Right atrium auricular region (tissue), 2 donors: ENCODE measurements at regions not wholly inside any gene's neighbourhood (a gene's known extent, or its start where the extent isn't known, plus 50 kb on each side); places are given as distances from the start of the nearest gene placed in this dataset.

Experiments
- DNase-seq: peaks from one replicate; pipeline ENCODE4 v3.0.0-alpha.2; 2019; ENCODE audit warnings: low spot score
- H3K27ac ChIP-seq, 2 donors: fragments of 200-600 bp; sonication (generic); 1 replicate in 1 of 2; 2 replicates in 1 of 2; pipeline ENCODE4 v1.5.1; 2016 to 2019
- H3K27me3 ChIP-seq, 2 donors: fragments of 200-600 bp; sonication (generic); one replicate each; pipeline versions ENCODE4 v1.5.1 to v1.6.0; 2017 to 2019
- H3K36me3 ChIP-seq: fragments of 200-600 bp; sonication (generic); one replicate; pipeline ENCODE4 v1.5.1; 2016
- H3K4me1 ChIP-seq, 2 donors: fragments of 200-600 bp; sonication (generic); one replicate each; pipeline versions ENCODE4 v1.5.1 to v1.6.0; 2017 to 2019
- H3K4me3 ChIP-seq, 2 donors: fragments of 200-600 bp; sonication (generic); 1 replicate in 1 of 2; 2 replicates in 1 of 2; pipeline ENCODE4 v1.5.1; 2017 to 2019; ENCODE audit warnings: mild to moderate bottlenecking in 1 of 2, moderate library complexity in 1 of 2
- H3K9me3 ChIP-seq, 2 donors: fragments of 200-600 bp; sonication (generic); one replicate each; pipeline ENCODE4 v1.5.1; 2019
- TF ChIP-seq, protein P1 (sequence below), 2 donors: fragments of 200-600 bp; sonication (generic); IDR thresholded peaks; one replicate each; pipeline ENCODE4 v1.5.1; 2019; ENCODE audit warnings: antibody characterized with exemption in 2 of 2

DNA sequence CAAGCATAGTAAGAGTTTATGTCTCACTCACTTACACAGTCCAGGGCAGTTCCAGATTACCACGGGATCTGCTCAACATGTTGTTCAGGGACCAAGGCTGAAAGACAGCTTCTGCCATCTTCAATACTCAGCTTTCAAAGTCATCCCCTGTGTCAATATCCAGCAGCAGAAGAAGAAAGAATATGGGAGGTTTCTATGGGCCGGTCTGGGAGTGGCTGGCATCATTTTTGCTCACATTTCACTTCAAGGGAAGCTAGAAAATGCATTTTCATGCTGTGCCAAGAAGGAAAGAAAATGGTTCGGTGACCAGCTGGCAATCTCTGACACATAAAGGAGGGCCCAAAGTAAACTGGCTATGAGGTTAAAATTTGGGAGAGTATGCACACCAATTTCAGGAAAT is 211.5 kb upstream of the KLF3 start:
- Histone ChIP-seq H3K36me3 (no peaks in the 10 kb centered on the region), H3K27me3 (no peaks in the 10 kb centered on the region), H3K4me3 (no peak overlapping the region), H3K9me3 (no peaks in the 10 kb centered on the region), H3K4me1 (no peaks in the 10 kb centered on the region), H3K27ac (no peak overlapping the region)
- TF ChIP-seq, protein P1, sequence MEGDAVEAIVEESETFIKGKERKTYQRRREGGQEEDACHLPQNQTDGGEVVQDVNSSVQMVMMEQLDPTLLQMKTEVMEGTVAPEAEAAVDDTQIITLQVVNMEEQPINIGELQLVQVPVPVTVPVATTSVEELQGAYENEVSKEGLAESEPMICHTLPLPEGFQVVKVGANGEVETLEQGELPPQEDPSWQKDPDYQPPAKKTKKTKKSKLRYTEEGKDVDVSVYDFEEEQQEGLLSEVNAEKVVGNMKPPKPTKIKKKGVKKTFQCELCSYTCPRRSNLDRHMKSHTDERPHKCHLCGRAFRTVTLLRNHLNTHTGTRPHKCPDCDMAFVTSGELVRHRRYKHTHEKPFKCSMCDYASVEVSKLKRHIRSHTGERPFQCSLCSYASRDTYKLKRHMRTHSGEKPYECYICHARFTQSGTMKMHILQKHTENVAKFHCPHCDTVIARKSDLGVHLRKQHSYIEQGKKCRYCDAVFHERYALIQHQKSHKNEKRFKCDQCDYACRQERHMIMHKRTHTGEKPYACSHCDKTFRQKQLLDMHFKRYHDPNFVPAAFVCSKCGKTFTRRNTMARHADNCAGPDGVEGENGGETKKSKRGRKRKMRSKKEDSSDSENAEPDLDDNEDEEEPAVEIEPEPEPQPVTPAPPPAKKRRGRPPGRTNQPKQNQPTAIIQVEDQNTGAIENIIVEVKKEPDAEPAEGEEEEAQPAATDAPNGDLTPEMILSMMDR (IDR thresholded peaks at IDR 0.05) = no peak
- DNase-seq = no peak

DNA sequence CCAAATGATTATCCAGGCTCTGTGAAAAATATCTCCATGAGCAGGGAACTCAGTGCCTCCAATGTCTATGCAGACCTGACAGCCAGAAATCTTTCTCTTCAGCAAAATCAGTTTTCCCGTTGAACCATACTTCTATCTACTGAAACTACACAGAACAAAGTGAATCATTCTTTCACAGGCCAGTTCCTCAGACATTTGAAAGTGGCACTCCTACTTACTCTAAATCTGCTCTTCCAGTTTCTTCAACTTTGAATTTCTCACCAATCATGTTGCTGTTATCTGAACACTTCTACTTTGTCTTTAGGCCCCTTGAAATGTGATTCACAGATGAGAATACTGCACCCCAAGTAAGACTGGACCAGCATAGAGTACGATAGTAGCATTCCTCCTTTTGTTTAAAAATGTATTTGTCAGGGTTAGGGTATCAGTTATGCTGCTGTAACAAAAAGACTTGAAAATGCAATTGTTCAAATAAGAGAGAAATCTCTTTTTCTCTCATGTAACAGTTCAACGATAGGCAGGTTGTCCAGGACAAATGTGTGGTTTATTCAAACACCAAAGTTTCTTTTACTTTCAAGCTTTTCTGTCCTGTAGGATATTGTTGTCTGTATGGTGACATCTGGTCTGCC is 210.6 kb upstream of the KLF3 start:
- H3K4me3 ChIP-seq = no peak overlapping the region
- H3K27ac ChIP-seq = no peak overlapping the region
- H3K36me3 ChIP-seq = no peaks in the 10 kb centered on the region
- TF ChIP-seq, protein P1 (IDR thresholded peaks at IDR 0.05) = no peak
- H3K4me1 ChIP-seq = no peaks in the 10 kb centered on the region
- H3K9me3 ChIP-seq = no peaks in the 10 kb centered on the region
- no peaks in the 10 kb centered on the region for H3K27me3 ChIP-seq
- no peak for DNase-seq

DNA sequence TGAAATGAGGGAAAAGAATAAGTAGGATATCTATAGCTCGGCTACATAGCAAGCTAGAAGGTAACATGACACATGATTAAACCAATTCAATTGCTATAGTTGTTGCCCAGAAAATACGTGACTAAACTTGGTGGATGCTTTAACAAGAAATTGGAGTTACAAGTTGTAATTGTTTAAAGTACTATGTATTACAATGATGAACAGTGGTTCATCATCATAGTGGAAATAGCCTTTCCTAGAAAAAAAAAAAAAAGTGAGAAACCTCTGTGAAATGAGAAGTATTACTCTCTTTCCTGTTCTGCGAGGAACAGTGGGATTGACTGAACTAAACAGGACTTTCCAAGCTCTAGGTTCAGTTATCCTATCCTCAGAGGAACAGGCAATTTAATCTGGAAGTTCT is 209.7 kb upstream of the KLF3 start:
- Histone ChIP-seq H3K27me3 (no peaks in the 10 kb centered on the region), H3K27ac (no peak overlapping the region), H3K36me3 (no peaks in the 10 kb centered on the region), H3K9me3 (no peaks in the 10 kb centered on the region), H3K4me3 (no peak overlapping the region), H3K4me1 (no peaks in the 10 kb centered on the region)
- no peak for DNase-seq
- TF ChIP-seq, protein P1 (IDR thresholded peaks at IDR 0.05) = no peak

DNA sequence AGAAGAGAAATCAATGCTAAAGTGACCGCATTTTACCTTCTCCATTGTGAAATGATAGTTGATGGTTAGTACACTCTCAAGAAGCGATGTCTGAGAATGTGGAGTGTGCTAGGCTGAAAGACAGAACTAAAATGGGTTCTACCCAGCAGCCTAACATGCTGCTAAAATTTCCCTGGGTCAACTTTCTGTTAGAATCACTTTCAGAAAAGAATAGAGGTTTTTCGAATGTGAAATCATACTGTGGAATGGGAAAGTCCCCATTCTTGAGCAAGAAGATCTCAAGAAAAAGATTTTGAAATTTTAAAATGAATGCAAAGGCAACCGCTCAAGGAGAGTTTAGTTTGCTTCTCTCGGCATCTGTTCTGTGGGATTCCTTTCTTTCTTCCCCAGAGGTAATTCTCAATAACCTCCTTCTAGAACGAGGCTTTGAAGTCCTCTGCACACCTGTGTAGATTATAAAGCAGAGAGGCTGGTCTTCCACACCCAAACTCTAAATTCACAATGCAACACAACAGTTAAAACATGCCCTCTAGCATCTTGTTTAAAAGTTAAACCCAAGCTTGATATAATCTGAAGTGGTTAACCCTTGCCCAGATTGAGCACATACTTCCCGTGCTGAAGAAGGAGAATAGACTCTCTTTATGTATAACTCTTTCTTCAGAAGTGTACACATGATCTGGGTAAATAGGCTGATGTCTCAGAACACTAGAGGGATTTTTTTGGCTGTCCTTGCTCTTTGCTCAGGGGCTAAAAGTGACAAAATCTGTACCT is 208.7 kb upstream of the KLF3 start:
- TF ChIP-seq, protein P1 (IDR thresholded peaks at IDR 0.05) = no peak
- Histone ChIP-seq H3K36me3 (no peaks in the 10 kb centered on the region), H3K4me1 (no peaks in the 10 kb centered on the region), H3K27me3 (no peaks in the 10 kb centered on the region), H3K9me3 (no peaks in the 10 kb centered on the region), H3K4me3 (no peak overlapping the region), H3K27ac (no peak overlapping the region)
- no peak for DNase-seq

DNA sequence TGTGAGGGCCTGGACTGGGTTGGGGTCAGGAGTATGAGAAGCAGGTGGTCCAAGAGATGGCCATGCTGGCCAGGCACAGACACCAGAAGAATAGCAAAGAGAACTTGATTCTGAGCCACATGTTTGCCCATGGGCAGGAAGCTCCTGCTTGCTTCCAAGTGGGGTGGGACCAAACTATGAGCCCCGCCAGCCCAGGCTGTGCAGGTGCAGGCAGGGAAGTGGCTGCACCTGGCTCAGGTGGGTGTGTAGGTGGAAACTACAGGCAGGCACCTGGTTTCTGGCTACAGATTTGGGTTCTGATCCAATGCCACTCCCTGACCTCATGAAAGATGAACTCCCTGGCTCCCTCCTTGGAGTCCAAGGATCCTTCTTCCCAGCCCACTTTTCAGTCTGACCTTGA is 207.9 kb upstream of the KLF3 start:
- no peak overlapping the region for H3K4me3 ChIP-seq

More for the DNA sequence above, 207.9 kb upstream of the KLF3 start:
- Histone ChIP-seq H3K4me1 (no peaks in the 10 kb centered on the region), H3K36me3 (no peaks in the 10 kb centered on the region), H3K27ac (no peak overlapping the region), H3K27me3 (no peaks in the 10 kb centered on the region), H3K9me3 (no peaks in the 10 kb centered on the region)
- TF ChIP-seq, protein P1 (IDR thresholded peaks at IDR 0.05) = no peak
- no peak for DNase-seq
